DOHH2 (cell line): ENCODE measurements at regions not wholly inside any gene's neighbourhood (a gene's known extent, or its start where the extent isn't known, plus 50 kb on each side); places are given as distances from the start of the nearest gene placed in this dataset.

Source experiments
- H3F3A ChIP-seq: fragments of 200-600 bp; sonication (generic), shearing (Covaris generic); 2 replicates; pipeline ENCODE4 v1.6.0; 2016; ENCODE audit warnings: antibody characterized with exemption, mild to moderate bottlenecking; ENCODE audit not compliant: control insufficient read depth, insufficient read depth
- H3K27ac ChIP-seq: fragments of 200-600 bp; sonication (generic); 2 replicates; pipeline ENCODE4 v1.5.1; 2014; ENCODE audit warnings: low read depth, mild to moderate bottlenecking, low read length, moderate library complexity
- H3K27me3 ChIP-seq: fragments of 200-600 bp; sonication (generic); 2 replicates; pipeline ENCODE4 v1.6.1; 2014; ENCODE audit warnings: mild to moderate bottlenecking, low read length, mixed read lengths; ENCODE audit not compliant: control insufficient read depth
- H3K36me3 ChIP-seq: fragments of 200-600 bp; sonication (generic); 2 replicates; pipeline ENCODE4 v1.6.1; 2014; ENCODE audit warnings: mild to moderate bottlenecking, low read length, moderate library complexity, mixed read lengths; ENCODE audit not compliant: control insufficient read depth
- H3K4me1 ChIP-seq: fragments of 200-600 bp; sonication (generic); 2 replicates; pipeline ENCODE4 v1.6.1; 2014; ENCODE audit warnings: mild to moderate bottlenecking, low read length, mixed read lengths; ENCODE audit not compliant: control insufficient read depth
- H3K4me2 ChIP-seq: fragments of 200-600 bp; sonication (generic); 2 replicates; pipeline ENCODE4 v1.6.0; 2014; ENCODE audit warnings: mild to moderate bottlenecking, low read length, moderate library complexity
- H3K4me3 ChIP-seq: fragments of 200-600 bp; sonication (generic); 2 replicates; pipeline ENCODE4 v1.5.1; 2014; ENCODE audit warnings: mild to moderate bottlenecking, low read length, mixed read lengths
- H3K79me2 ChIP-seq: fragments of 200-600 bp; sonication (generic); 2 replicates; pipeline ENCODE4 v1.6.1; 2014; ENCODE audit warnings: mild to moderate bottlenecking, low read length, mixed read lengths; ENCODE audit not compliant: control insufficient read depth
- H3K9me2 ChIP-seq: fragments of 200-600 bp; sonication (generic); replicated peaks from 2 replicates; pipeline ENCODE4 v1.6.1; 2014; ENCODE audit warnings: mild to moderate bottlenecking, low read length, mixed read lengths; ENCODE audit not compliant: control insufficient read depth
- H3K9me3 ChIP-seq: fragments of 200-600 bp; sonication (generic); 2 replicates; pipeline ENCODE4 v1.6.1; 2014; ENCODE audit warnings: antibody characterized with exemption, low read length, mixed read lengths; ENCODE audit not compliant: control insufficient read depth, insufficient read depth
- H4K20me1 ChIP-seq: fragments of 200-600 bp; sonication (generic); 2 replicates; pipeline ENCODE4 v1.6.0; 2014; ENCODE audit warnings: low read depth, mild to moderate bottlenecking, antibody characterized with exemption, low read length, moderate library complexity; ENCODE audit not compliant: control insufficient read depth, insufficient read depth
- CTCF ChIP-seq: fragments of 200-600 bp; sonication (generic); IDR thresholded peaks from one replicate; pipeline ENCODE4 v1.5.1; 2014; ENCODE audit warnings: antibody characterized with exemption, mild to moderate bottlenecking, low read depth, low read length; ENCODE audit not compliant: poor library complexity, severe bottlenecking
- EZH2phosphoT487 ChIP-seq: fragments of 200-600 bp; sonication (generic); IDR thresholded peaks from 2 replicates; pipeline ENCODE4 v1.6.1; 2017; ENCODE audit warnings: borderline replicate concordance, mild to moderate bottlenecking, antibody characterized with exemption, low read length, moderate library complexity, mixed read lengths

- Histone ChIP-seq H3K9me2 (no peaks in the 10 kb centered on the region), H3K4me3 (no peak overlapping the region), H3F3A (no peaks in the 10 kb centered on the region), H3K27ac (no peak overlapping the region), H3K4me2 (no peak overlapping the region), H3K9me3 (no peaks in the 10 kb centered on the region), H4K20me1 (no peaks in the 10 kb centered on the region), H3K4me1 (no peaks in the 10 kb centered on the region), H3K27me3 (no peaks in the 10 kb centered on the region), H3K79me2 (no peaks in the 10 kb centered on the region), H3K36me3 (no peaks in the 10 kb centered on the region)
- no peak for TF ChIP-seq EZH2phosphoT487
- TF ChIP-seq CTCF: no peak
These were observed 467.9 kb upstream of the TENM3 start for GRCh38 chr4:181775298-181775697.

DNA sequence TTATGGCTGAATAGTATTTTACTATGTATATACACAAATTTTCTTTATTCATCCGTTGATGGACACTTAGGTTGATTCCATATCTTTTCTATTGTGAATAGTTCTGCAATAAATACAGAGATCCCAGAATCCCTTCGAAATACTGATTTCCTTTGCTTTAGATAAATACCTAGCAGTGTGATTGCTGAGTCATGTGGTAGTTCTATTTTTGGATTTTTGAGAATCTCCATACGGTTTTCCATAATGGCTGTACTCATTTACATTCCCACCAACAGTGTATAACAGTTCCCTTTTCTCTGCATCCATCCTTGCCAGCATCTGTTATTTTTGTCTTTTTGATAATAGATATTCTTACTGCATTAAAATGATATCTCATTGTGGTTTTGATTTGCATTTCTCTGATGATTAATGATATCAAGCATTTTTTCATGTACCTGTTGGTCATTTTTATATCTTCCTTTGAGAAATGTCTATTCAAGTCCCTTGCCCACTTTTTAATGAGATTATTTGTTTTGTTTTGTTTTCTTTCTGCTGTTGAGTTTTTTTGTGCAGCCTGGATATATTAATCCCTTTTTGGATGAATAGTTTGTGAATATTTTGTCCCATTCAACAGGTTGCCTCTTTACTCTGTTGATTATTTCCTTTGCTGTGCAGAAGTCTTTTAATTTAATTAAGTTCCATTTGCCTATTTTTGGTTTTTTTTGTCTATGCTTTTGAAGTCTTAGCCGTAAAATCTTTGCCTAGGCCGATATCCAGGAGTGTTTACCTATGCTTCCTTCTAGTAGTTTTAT is 466.7 kb upstream of the TENM3 start:
- no peak for TF ChIP-seq CTCF
- no peak for TF ChIP-seq EZH2phosphoT487
- Histone ChIP-seq H3F3A (no peaks in the 10 kb centered on the region), H3K9me2 (no peaks in the 10 kb centered on the region), H3K4me3 (no peak overlapping the region), H3K36me3 (no peaks in the 10 kb centered on the region), H4K20me1 (no peaks in the 10 kb centered on the region), H3K9me3 (no peaks in the 10 kb centered on the region), H3K79me2 (no peaks in the 10 kb centered on the region), H3K4me1 (no peaks in the 10 kb centered on the region), H3K27ac (no peak overlapping the region), H3K4me2 (no peak overlapping the region), H3K27me3 (no peaks in the 10 kb centered on the region)

- Histone ChIP-seq H3K4me3 (no peak overlapping the region), H3K9me2 (no peaks in the 10 kb centered on the region), H3K27me3 (no peaks in the 10 kb centered on the region), H3K27ac (no peak overlapping the region), H3K4me1 (no peaks in the 10 kb centered on the region), H3K9me3 (no peaks in the 10 kb centered on the region), H3K79me2 (no peaks in the 10 kb centered on the region), H4K20me1 (no peaks in the 10 kb centered on the region), H3K4me2 (no peak overlapping the region), H3K36me3 (no peaks in the 10 kb centered on the region), H3F3A (no peaks in the 10 kb centered on the region)
- TF ChIP-seq EZH2phosphoT487 (no peak), CTCF (no peak)
These were observed 465.7 kb upstream of the TENM3 start for GRCh38 chr4:181777518-181777917.
